GM18520 (cell line): ENCODE measurements at regions not wholly inside any gene's neighbourhood (a gene's known extent, or its start where the extent isn't known, plus 50 kb on each side); places are given as distances from the start of the nearest gene placed in this dataset.
"Not testable (repeated sequence)": the region's sequence is repeated elsewhere in the genome, so short reads cannot be mapped to it uniquely, and the experiment has no call there.

ENCODE experiments used
- ATAC-seq: cut with Tn5 transposase; IDR thresholded peaks from one replicate; pipeline ENCODE4 v1.9.1; 2021; ENCODE audit not compliant: unreplicated experiment

- ATAC-seq = no peak
Measured at GRCh38 chr10:33071857-33072256, 113.8 kb upstream of the ITGB1 start.

GRCh38 chr10:33070101-33070500, 112.1 kb upstream of the ITGB1 start:
- no peak for ATAC-seq

- no peak for ATAC-seq
Measured at GRCh38 chr10:33067917-33068316, 109.9 kb upstream of the ITGB1 start.

GRCh38 chr10:33067481-33067880, 109.5 kb upstream of the ITGB1 start:
- ATAC-seq = no peak

- ATAC-seq = no peak
Measured at GRCh38 chr10:33066558-33067236, 108.7 kb upstream of the ITGB1 start.

GRCh38 chr10:33065111-33065510, 107.1 kb upstream of the ITGB1 start:
- no peak for ATAC-seq

GRCh38 chr10:33064706-33065105, 106.7 kb upstream of the ITGB1 start:
- no peak for ATAC-seq

GRCh38 chr10:33057620-33058019, 99.6 kb upstream of the ITGB1 start:
- ATAC-seq = no peak

GRCh38 chr10:33056828-33057596, 99.0 kb upstream of the ITGB1 start:
- ATAC-seq = no peak

- no peak for ATAC-seq
Measured at GRCh38 chr10:33055625-33056024, 97.6 kb upstream of the ITGB1 start.

- no peak for ATAC-seq
Measured at GRCh38 chr10:33052915-33053810, 95.1 kb upstream of the ITGB1 start.

- ATAC-seq = no peak
Measured at GRCh38 chr10:33052263-33052875, 94.3 kb upstream of the ITGB1 start.

- ATAC-seq = not testable (repeated sequence)
Measured at GRCh38 chr10:33049963-33050920, 92.2 kb upstream of the ITGB1 start.

- no peak for ATAC-seq
Measured at GRCh38 chr10:33048223-33048622, 90.2 kb upstream of the ITGB1 start.

GRCh38 chr10:33047655-33048054, 89.6 kb upstream of the ITGB1 start:
- no peak for ATAC-seq

GRCh38 chr10:33046792-33047191, 88.8 kb upstream of the ITGB1 start:
- no peak for ATAC-seq

GRCh38 chr10:33045421-33045820, 87.4 kb upstream of the ITGB1 start:
- no peak for ATAC-seq

GRCh38 chr10:33042565-33042964, 84.5 kb upstream of the ITGB1 start:
- ATAC-seq = no peak

GRCh38 chr10:33041783-33042437, 83.9 kb upstream of the ITGB1 start:
- no peak for ATAC-seq
